ENCODE measurements at regions not wholly inside any gene's neighbourhood (a gene's known extent, or its start where the extent isn't known, plus 50 kb on each side); places are given as distances from the start of the nearest gene placed in this dataset.

DNA sequence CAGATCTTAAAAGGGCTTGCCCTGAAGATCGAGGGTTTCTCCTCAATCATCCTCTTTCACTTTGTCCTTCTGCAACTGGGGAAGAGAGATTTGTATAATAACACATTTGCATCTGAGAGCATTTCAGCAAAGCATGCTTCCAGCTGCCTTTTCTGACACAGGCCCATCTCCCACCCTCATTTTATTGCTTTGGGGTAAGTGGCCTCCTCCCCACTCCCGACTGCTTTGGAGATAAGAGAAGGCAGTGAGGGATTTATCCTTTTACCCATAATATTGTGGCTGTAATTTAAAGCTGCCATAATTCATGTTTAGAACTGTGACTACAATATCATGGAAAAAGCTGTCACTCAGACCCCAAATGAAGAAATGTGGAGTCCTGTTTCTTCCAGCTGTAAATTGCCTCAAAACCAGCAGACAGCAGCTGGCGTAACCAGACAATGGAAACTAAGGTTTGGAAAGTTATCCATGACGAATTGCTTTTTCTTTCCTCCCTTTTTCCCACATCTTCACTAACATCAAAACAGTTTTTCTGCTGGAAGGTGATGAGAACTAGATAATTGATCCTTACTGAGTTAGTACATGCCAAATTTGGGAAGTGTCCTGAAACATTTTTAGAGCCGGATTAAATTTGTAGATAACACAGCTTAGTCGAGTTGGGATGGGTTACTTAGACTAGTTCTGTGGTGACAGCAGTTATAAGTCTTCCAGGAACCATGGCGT lies 104.2 kb upstream of the PFN2 start:
- H4K8ac ChIP-seq (ENCODE audit: low read depth in 2 of 2, low read length in 2 of 2) = peak overlapping the region; percentile 48 to 64; a peak in 2 of 4 replicates
- H2BK120ac ChIP-seq (ENCODE audit: low read depth, low read length) = peak overlapping the region; percentile 69
- POLR2A ChIA-PET (ENCODE audit: unreplicated experiment) = no interaction called here
- H4K20me1 ChIP-seq (ENCODE audit: insufficient read depth, low read length) = no peaks in the 10 kb centered on the region
- peaks cover 5% of the 10 kb centered on the region; the same call in 1 of the 2 replicates for H3K9me3 ChIP-seq (ENCODE audit: control insufficient read depth, insufficient read depth, low read length)
- H2BK5ac ChIP-seq (ENCODE audit: low read depth, low read length, poor library complexity, severe bottlenecking) = no peak overlapping the region
- no peaks in the 10 kb centered on the region for H3K27me3 ChIP-seq (ENCODE audit: control insufficient read depth, insufficient read depth, low read length)
- H2AK9ac ChIP-seq (replicated peaks; ENCODE audit: low read depth, low read length, poor library complexity) = no peak overlapping the region
- H3K18ac ChIP-seq (ENCODE audit: low read depth, low read length) = peak overlapping the region; percentile 44; the same call in 1 of the 2 replicates
- H3K4me2 ChIP-seq (ENCODE audit: low read depth, low read length) = peak overlapping the region; percentile 83
- H3K4me3 ChIP-seq (ENCODE audit: insufficient read depth, low read depth, low read length) = peak overlapping the region; percentile 29; the same call in 1 of the 2 replicates
- peak overlapping the region; percentile 71 for H3K14ac ChIP-seq (replicated peaks; ENCODE audit: low read depth, low read length)
- peaks cover 0 to 7% of the 10 kb centered on the region in 2 experiments; a peak in 1 of 4 replicates for H3K79me1 ChIP-seq (ENCODE audit: low read depth in 1 of 2, low read length in 2 of 2)
- peak overlapping the region; percentile 41; the same call in 1 of the 2 replicates for H4K5ac ChIP-seq (ENCODE audit: low read depth, low read length)
- WGBS, 2 experiments (ENCODE audit: extremely low coverage in 2 of 2, insufficient read length in 1 of 2) = no CpG with 5 or more reads among the region's 7 CpGs
- peaks cover 23% of the 10 kb centered on the region for H3K9me1 ChIP-seq (ENCODE audit: insufficient read depth, low read length)
- BruUV-seq (replicated peaks) = no TSS peak
- peak overlapping the region; percentile 80; the same call in 1 of the 2 replicates for H2BK20ac ChIP-seq (ENCODE audit: low read depth, low read length)
- no peaks in the 10 kb centered on the region for H3K36me3 ChIP-seq (ENCODE audit: control insufficient read depth, insufficient read depth, low read length)
- H3K56ac ChIP-seq (ENCODE audit: extremely low read depth, insufficient read depth, low read length) = no peak overlapping the region
- H2BK15ac ChIP-seq (ENCODE audit: low read depth, low read length) = peak overlapping the region; percentile 73; the same call in 1 of the 3 replicates
- peak overlapping the region; percentile 38; the same call in 1 of the 2 replicates for H4K91ac ChIP-seq (ENCODE audit: insufficient read depth, low read depth, low read length)
- dilution Hi-C loops (cut with HindIII; ENCODE audit: low sequenced_read_pairs, unreplicated experiment) (no loop called here), in situ Hi-C loops (cut with MboI; ENCODE audit: low sequenced_read_pairs) (no loop called here), intact Hi-C loops (cut with micrococcal nuclease) (no loop called here)
- peak overlapping the region; percentile 2; the same call in 1 of the 2 replicates for H3K9ac ChIP-seq (ENCODE audit: low read depth, low read length)
- peak overlapping the region; percentile 25 for H2AFZ ChIP-seq (replicated peaks; ENCODE audit: low read length, poor library complexity)
- H3K23ac ChIP-seq (ENCODE audit: low read depth, low read length) = peak overlapping the region; percentile 80; the same call in 1 of the 2 replicates
- peak overlapping the region; percentile 44; the same call in 1 of the 2 replicates for H3K4ac ChIP-seq (ENCODE audit: low read depth, low read length)
- peaks cover 17% of the 10 kb centered on the region for H3K4me1 ChIP-seq (ENCODE audit: control insufficient read depth, insufficient read depth, low read length)
- DNase-seq (no peak), ATAC-seq (ENCODE audit: low read depth) (no peak)
- TF ChIP-seq, protein P1, sequence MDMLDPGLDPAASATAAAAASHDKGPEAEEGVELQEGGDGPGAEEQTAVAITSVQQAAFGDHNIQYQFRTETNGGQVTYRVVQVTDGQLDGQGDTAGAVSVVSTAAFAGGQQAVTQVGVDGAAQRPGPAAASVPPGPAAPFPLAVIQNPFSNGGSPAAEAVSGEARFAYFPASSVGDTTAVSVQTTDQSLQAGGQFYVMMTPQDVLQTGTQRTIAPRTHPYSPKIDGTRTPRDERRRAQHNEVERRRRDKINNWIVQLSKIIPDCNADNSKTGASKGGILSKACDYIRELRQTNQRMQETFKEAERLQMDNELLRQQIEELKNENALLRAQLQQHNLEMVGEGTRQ (IDR thresholded peaks at IDR 0.05; ENCODE audit: low read depth, low read length) = no peak
- no peak for TF ChIP-seq BHLHE40 (IDR thresholded peaks at IDR 0.05; ENCODE audit: low read depth, low read length)
- peak overlapping the region; percentile 32; the same call in 1 of the 2 replicates for H2AK5ac ChIP-seq (ENCODE audit: low read depth, low read length)
- no peak overlapping the region for H3K27ac ChIP-seq (ENCODE audit: insufficient read depth, low read length)
- CTCF ChIA-PET = no interaction called here

All from IMR-90 (cell line).